ENCODE measurements at regions not wholly inside any gene's neighbourhood (a gene's known extent, or its start where the extent isn't known, plus 50 kb on each side); places are given as distances from the start of the nearest gene placed in this dataset.
"Not testable (repeated sequence)": the region's sequence is repeated elsewhere in the genome, so short reads cannot be mapped to it uniquely, and the experiment has no call there.

DNA sequence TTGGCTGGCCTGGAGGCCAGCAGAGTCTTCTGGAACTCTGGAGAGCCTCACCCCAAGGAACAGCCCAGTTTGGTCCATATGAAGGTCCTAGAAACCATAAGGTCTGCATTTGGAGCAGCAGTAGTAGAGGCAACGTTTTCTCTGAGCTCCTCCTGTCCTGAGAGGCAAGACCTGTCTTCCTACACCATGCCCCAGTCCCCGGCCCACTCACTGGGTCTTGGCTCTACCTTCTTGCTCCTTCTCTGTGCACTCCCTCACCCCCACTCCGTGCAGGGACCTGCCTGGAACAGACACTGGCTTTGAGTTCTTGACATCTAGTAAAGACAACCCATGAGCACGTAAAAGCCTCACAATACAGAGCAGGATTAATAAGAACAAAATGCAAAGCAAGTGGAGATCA lies 76.6 kb downstream of the CHRD start:
- no peak overlapping the region for H3K4me3 Mint-ChIP-seq (ENCODE audit: unreplicated experiment)
- no peak for TF ChIP-seq CTCF (IDR thresholded peaks at IDR 0.05; ENCODE audit: insufficient read depth in 1 of 2, low read depth in 1 of 2, low read length in 1 of 2, severe bottlenecking in 1 of 2, unreplicated experiment in 1 of 2)
- intact Hi-C loops (cut with micrococcal nuclease; ENCODE audit: unreplicated experiment): no loop called here
- H3K36me3 Mint-ChIP-seq (ENCODE audit: insufficient read depth, unreplicated experiment): no peaks in the 10 kb centered on the region
- CTCF ChIA-PET: no interaction called here
- H3K4me1 ChIP-seq: peaks cover 11% of the 10 kb centered on the region
- H3K4me1 Mint-ChIP-seq (ENCODE audit: low read depth, unreplicated experiment): no peaks in the 10 kb centered on the region
- BruUV-seq (replicated peaks): no TSS peak
- no peaks in the 10 kb centered on the region for H3K27me3 Mint-ChIP-seq (ENCODE audit: insufficient read depth, unreplicated experiment)
- no peak for DNase-seq
- H3K9me3 ChIP-seq: no peaks in the 10 kb centered on the region
- POLR2A ChIA-PET: no interaction called here
- no peak overlapping the region for H3K27ac Mint-ChIP-seq (ENCODE audit: unreplicated experiment)
- H3K4me3 ChIP-seq (ENCODE audit: low read depth, low read length): no peak overlapping the region
- H3K27me3 ChIP-seq (replicated peaks; ENCODE audit: control insufficient read depth, insufficient read depth, low read length): no peaks in the 10 kb centered on the region
- H3K9me3 Mint-ChIP-seq (ENCODE audit: unreplicated experiment): peaks cover 8% of the 10 kb centered on the region
- H3K36me3 ChIP-seq (ENCODE audit: control insufficient read depth, insufficient read depth, low read length): no peaks in the 10 kb centered on the region

- Histone ChIP-seq H3K27me3 (replicated peaks; ENCODE audit: control insufficient read depth, insufficient read depth, low read length) (no peaks in the 10 kb centered on the region), H3K4me3 (ENCODE audit: low read depth, low read length) (no peak overlapping the region), H3K9me3 (no peaks in the 10 kb centered on the region), H3K4me1 (peaks cover 11% of the 10 kb centered on the region), H3K36me3 (ENCODE audit: control insufficient read depth, insufficient read depth, low read length) (no peaks in the 10 kb centered on the region)
- POLR2A ChIA-PET: no interaction called here
- Mint-ChIP-seq H3K4me3 (ENCODE audit: unreplicated experiment) (no peak overlapping the region), H3K27ac (ENCODE audit: unreplicated experiment) (no peak overlapping the region), H3K9me3 (ENCODE audit: unreplicated experiment) (peaks cover 8% of the 10 kb centered on the region), H3K36me3 (ENCODE audit: insufficient read depth, unreplicated experiment) (no peaks in the 10 kb centered on the region), H3K27me3 (ENCODE audit: insufficient read depth, unreplicated experiment) (no peaks in the 10 kb centered on the region), H3K4me1 (ENCODE audit: low read depth, unreplicated experiment) (no peaks in the 10 kb centered on the region)
- no peak for DNase-seq
- CTCF ChIA-PET: no interaction called here
- intact Hi-C loops (cut with micrococcal nuclease; ENCODE audit: unreplicated experiment): no loop called here
- no peak for TF ChIP-seq CTCF (IDR thresholded peaks at IDR 0.05; ENCODE audit: insufficient read depth in 1 of 2, low read depth in 1 of 2, low read length in 1 of 2, severe bottlenecking in 1 of 2, unreplicated experiment in 1 of 2)
- BruUV-seq (replicated peaks): no TSS peak
Observed at GRCh38 chr3:184457329-184457728, 77.5 kb downstream of the CHRD start.

DNA sequence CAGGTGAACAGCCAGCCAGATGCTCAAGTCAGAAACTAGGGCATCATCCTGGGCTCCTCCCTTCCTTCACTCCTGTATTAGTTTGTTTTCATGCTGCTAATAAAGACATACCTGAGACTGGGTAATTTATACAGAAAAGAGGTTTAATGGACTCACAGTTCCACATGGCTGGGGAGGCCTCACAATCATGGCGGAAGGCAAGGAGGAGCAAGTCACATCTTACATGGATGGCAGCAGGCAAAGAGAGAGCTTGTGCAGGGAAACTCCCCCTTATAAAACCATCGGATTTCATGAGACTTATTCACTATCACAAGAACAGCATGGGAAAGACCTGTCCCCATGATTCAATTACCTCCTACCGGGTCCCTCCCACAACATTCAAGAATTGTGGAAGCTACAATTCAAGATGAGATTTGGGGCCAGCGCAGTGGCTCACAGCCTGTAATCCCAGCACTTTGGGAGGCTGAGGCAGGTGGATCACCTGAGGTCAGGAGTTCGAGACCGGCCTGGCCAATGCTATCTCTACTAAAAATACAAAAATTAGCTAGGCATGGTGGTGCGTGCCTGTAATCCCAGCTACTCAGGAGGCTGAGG lies 78.0 kb downstream of the CHRD start:
- H3K27ac Mint-ChIP-seq (ENCODE audit: unreplicated experiment); intact Hi-C loops (cut with micrococcal nuclease; ENCODE audit: unreplicated experiment); H3K4me3 ChIP-seq (ENCODE audit: low read depth, low read length); H3K9me3 Mint-ChIP-seq (ENCODE audit: unreplicated experiment); H3K4me1 Mint-ChIP-seq (ENCODE audit: low read depth, unreplicated experiment); POLR2A ChIA-PET; H3K36me3 ChIP-seq (ENCODE audit: control insufficient read depth, insufficient read depth, low read length); CTCF ChIA-PET; DNase-seq; H3K9me3 ChIP-seq; H3K27me3 ChIP-seq (replicated peaks; ENCODE audit: control insufficient read depth, insufficient read depth, low read length); H3K27me3 Mint-ChIP-seq (ENCODE audit: insufficient read depth, unreplicated experiment); H3K36me3 Mint-ChIP-seq (ENCODE audit: insufficient read depth, unreplicated experiment); BruUV-seq (replicated peaks); H3K4me3 Mint-ChIP-seq (ENCODE audit: unreplicated experiment); H3K4me1 ChIP-seq: not testable (repeated sequence)

- no peak overlapping the region for H3K4me3 ChIP-seq (ENCODE audit: low read depth, low read length)
- POLR2A ChIA-PET: no interaction called here
- no peak for DNase-seq
- no peaks in the 10 kb centered on the region for H3K27me3 ChIP-seq (replicated peaks; ENCODE audit: control insufficient read depth, insufficient read depth, low read length)
- H3K4me1 ChIP-seq: 0 out of 2 replicates have a peak, but pooled peaks cover under 1% of the 10 kb centered on the region
- no TSS peak for BruUV-seq (replicated peaks)
- H3K9me3 ChIP-seq: no peaks in the 10 kb centered on the region
- Mint-ChIP-seq H3K36me3 (ENCODE audit: insufficient read depth, unreplicated experiment) (no peaks in the 10 kb centered on the region), H3K4me1 (ENCODE audit: low read depth, unreplicated experiment) (no peaks in the 10 kb centered on the region), H3K4me3 (ENCODE audit: unreplicated experiment) (no peak overlapping the region), H3K27me3 (ENCODE audit: insufficient read depth, unreplicated experiment) (no peaks in the 10 kb centered on the region), H3K9me3 (ENCODE audit: unreplicated experiment) (peaks cover 8% of the 10 kb centered on the region), H3K27ac (ENCODE audit: unreplicated experiment) (no peak overlapping the region)
- CTCF ChIA-PET: no interaction called here
- TF ChIP-seq CTCF (IDR thresholded peaks at IDR 0.05; ENCODE audit: insufficient read depth in 1 of 2, low read depth in 1 of 2, low read length in 1 of 2, severe bottlenecking in 1 of 2, unreplicated experiment in 1 of 2): no peak
- intact Hi-C loops (cut with micrococcal nuclease; ENCODE audit: unreplicated experiment): no loop called here
- H3K36me3 ChIP-seq (ENCODE audit: control insufficient read depth, insufficient read depth, low read length): no peaks in the 10 kb centered on the region
Observed at GRCh38 chr3:184459355-184459754, 79.5 kb downstream of the CHRD start.

All from Caco-2 (cell line).